CD1c-positive myeloid dendritic cell (primary cell): ENCODE measurements at regions not wholly inside any gene's neighbourhood (a gene's known extent, or its start where the extent isn't known, plus 50 kb on each side); places are given as distances from the start of the nearest gene placed in this dataset.
"Not testable (repeated sequence)": the region's sequence is repeated elsewhere in the genome, so short reads cannot be mapped to it uniquely, and the experiment has no call there.

Source experiments
- DNase-seq: peaks from one replicate; pipeline ENCODE4 v3.0.0-alpha.2; 2016; ENCODE audit errors: extremely low spot score

- not testable (repeated sequence) for DNase-seq
These were observed 56.3 kb upstream of the DHRS4 start for GRCh38 chr14:23897291-23897690.

DNA sequence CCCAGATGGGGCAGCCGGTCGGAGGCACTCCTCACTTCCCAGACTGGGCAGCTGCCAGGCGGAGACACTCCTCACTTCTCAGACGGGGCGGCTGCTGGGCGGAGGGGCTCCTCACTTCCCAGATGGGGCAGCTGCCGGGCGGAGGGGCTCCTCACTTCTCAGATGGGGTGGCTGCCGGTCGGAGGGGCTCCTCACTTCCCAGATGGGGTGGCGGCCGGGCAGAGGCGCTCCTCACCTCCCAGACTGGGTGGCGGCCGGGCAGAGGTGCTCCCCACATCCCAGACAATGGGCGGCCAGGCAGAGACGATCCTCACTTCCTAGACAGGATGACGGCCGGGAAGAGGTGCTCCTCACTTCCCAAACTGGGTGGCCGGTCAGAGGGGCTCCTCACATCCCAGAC, 55.2 kb upstream of the DHRS4 start:
- not testable (repeated sequence) for DNase-seq

DNA sequence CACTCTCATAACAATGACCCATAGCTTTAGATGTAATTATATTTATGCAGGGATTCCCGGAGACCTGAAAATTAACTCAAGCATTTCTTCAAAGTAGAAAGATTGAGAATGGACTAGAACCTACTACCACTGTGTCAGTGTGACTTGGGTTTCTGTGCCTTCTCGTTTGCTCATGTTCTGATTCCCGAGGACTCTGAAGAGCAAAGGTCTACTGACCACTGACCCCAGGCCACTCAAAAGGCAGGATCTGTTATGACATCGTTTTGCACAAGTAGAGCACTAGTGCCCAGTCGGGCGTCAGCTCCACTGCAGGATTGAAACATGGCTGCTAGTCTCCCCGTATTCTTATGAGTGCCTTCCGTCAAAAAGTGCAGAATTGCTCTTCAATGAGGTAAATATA, 53.8 kb upstream of the DHRS4 start:
- no peak for DNase-seq

- DNase-seq, result no peak
These were observed 50.1 kb upstream of the DHRS4 start for GRCh38 chr14:23903442-23903841.
